ENCODE measurements at regions not wholly inside any gene's neighbourhood (a gene's known extent, or its start where the extent isn't known, plus 50 kb on each side); places are given as distances from the start of the nearest gene placed in this dataset.

- Histone ChIP-seq H3K27me3 (ENCODE audit: insufficient read depth, low read length) (no peaks in the 10 kb centered on the region), H3F3A (ENCODE audit: insufficient read depth, low read length) (no peaks in the 10 kb centered on the region), H2AFZ (ENCODE audit: low read length) (no peak overlapping the region), H3K79me2 (ENCODE audit: insufficient read depth, low read length) (no peaks in the 10 kb centered on the region), H3K4me3 (ENCODE audit: low read depth, low read length, poor library complexity, severe bottlenecking) (no peak overlapping the region), H3K9me2 (ENCODE audit: low read depth, low read length) (no peaks in the 10 kb centered on the region), H4K20me1 (ENCODE audit: insufficient read depth, low read length) (no peaks in the 10 kb centered on the region), H3K27ac (ENCODE audit: low read depth, low read length, poor library complexity, severe bottlenecking) (no peak overlapping the region), H3K36me3 (ENCODE audit: insufficient read depth, low read length) (no peaks in the 10 kb centered on the region), H3K4me2 (ENCODE audit: low read length) (no peak overlapping the region), H3K9ac (ENCODE audit: low read length) (no peak overlapping the region), H3K4me1 (ENCODE audit: insufficient read depth, low read length, severe bottlenecking) (no peaks in the 10 kb centered on the region), H3K9me3 (ENCODE audit: low read length) (no peaks in the 10 kb centered on the region)
- TF ChIP-seq EZH2 (IDR thresholded peaks at IDR 0.05; ENCODE audit: borderline replicate concordance, low read length) (no peak), CTCF (IDR thresholded peaks at IDR 0.05; ENCODE audit: low read length) (no peak)
Observed at GRCh38 chr5:105877592-105877991, 1793.1 kb downstream of the EFNA5 start.

DNA sequence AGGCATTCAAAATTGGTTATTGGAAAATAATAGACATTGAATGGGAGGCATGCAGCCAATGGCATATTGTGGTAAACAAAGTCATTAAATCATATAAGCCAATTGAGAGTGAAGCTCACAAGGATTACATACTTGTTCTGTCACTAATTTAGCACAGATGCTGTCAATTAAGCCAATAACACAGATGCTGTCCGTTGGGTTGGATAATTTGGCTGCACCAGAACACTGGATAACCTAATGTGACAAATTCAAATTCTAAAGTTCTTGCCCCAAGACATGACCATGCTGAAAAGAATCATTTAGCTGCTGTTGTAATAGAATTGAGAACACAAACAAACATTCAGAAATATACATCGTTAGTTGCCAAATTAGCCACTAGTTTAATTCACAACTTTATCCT, 1796.4 kb downstream of the EFNA5 start:
- H4K20me1 ChIP-seq (ENCODE audit: insufficient read depth, low read length), result no peaks in the 10 kb centered on the region
- no peaks in the 10 kb centered on the region for H3K9me3 ChIP-seq (ENCODE audit: low read length)
- no peak overlapping the region for H3K9ac ChIP-seq (ENCODE audit: low read length)
- H3K79me2 ChIP-seq (ENCODE audit: insufficient read depth, low read length), result no peaks in the 10 kb centered on the region
- H3K27me3 ChIP-seq (ENCODE audit: insufficient read depth, low read length), result no peaks in the 10 kb centered on the region
- TF ChIP-seq EZH2 (IDR thresholded peaks at IDR 0.05; ENCODE audit: borderline replicate concordance, low read length), result no peak
- TF ChIP-seq CTCF (IDR thresholded peaks at IDR 0.05; ENCODE audit: low read length), result no peak
- H3K4me1 ChIP-seq (ENCODE audit: insufficient read depth, low read length, severe bottlenecking), result no peaks in the 10 kb centered on the region
- no peak overlapping the region for H3K4me2 ChIP-seq (ENCODE audit: low read length)
- H3F3A ChIP-seq (ENCODE audit: insufficient read depth, low read length), result no peaks in the 10 kb centered on the region
- no peak overlapping the region for H3K4me3 ChIP-seq (ENCODE audit: low read depth, low read length, poor library complexity, severe bottlenecking)
- no peaks in the 10 kb centered on the region for H3K36me3 ChIP-seq (ENCODE audit: insufficient read depth, low read length)
- H3K9me2 ChIP-seq (ENCODE audit: low read depth, low read length), result no peaks in the 10 kb centered on the region
- no peak overlapping the region for H2AFZ ChIP-seq (ENCODE audit: low read length)
- no peak overlapping the region for H3K27ac ChIP-seq (ENCODE audit: low read depth, low read length, poor library complexity, severe bottlenecking)

DNA sequence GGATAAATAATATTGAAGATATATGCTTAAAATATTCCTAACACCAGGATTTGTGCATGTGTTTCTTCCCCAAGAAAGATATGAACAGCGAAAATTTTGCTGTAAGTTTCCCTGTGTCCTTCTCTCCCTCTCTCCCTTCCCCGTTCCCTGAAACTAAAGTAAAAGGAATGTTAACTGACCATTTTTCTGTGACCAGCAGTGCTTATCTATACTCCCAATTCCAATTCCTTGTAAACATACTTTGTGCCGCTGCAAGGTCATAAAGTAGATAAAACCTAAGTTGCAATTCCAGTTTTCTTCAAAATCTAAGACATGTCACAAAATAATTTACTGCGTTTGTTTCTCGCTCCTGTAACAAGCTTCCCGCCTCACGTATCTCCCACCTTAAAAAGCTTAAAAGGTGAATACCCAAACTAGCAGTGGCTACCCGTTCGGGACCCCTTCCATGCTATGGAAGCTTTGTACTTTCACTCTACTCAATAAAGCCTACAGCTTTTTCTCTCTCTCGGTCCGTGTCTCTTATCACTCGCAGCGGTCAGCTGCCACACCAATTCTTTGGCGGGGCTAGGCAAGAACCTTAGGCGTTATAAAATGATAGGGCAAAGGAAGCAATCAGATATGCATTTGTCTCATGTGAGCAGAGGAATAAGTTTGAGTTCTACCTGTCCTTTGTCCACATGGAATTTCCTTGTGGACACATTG, 1798.0 kb downstream of the EFNA5 start:
- H3K27me3 ChIP-seq (ENCODE audit: insufficient read depth, low read length), result no peaks in the 10 kb centered on the region
- H3K27ac ChIP-seq (ENCODE audit: low read depth, low read length, poor library complexity, severe bottlenecking), result no peak overlapping the region
- H3K4me3 ChIP-seq (ENCODE audit: low read depth, low read length, poor library complexity, severe bottlenecking), result no peak overlapping the region
- H3K9me2 ChIP-seq (ENCODE audit: low read depth, low read length), result no peaks in the 10 kb centered on the region
- H4K20me1 ChIP-seq (ENCODE audit: insufficient read depth, low read length), result no peaks in the 10 kb centered on the region
- H3K9me3 ChIP-seq (ENCODE audit: low read length), result no peaks in the 10 kb centered on the region
- H3K9ac ChIP-seq (ENCODE audit: low read length), result no peak overlapping the region
- no peaks in the 10 kb centered on the region for H3K4me1 ChIP-seq (ENCODE audit: insufficient read depth, low read length, severe bottlenecking)
- TF ChIP-seq CTCF (IDR thresholded peaks at IDR 0.05; ENCODE audit: low read length) (no peak), EZH2 (IDR thresholded peaks at IDR 0.05; ENCODE audit: borderline replicate concordance, low read length) (no peak)
- H3K36me3 ChIP-seq (ENCODE audit: insufficient read depth, low read length), result no peaks in the 10 kb centered on the region
- no peak overlapping the region for H3K4me2 ChIP-seq (ENCODE audit: low read length)
- H3F3A ChIP-seq (ENCODE audit: insufficient read depth, low read length), result no peaks in the 10 kb centered on the region
- no peaks in the 10 kb centered on the region for H3K79me2 ChIP-seq (ENCODE audit: insufficient read depth, low read length)
- H2AFZ ChIP-seq (ENCODE audit: low read length), result no peak overlapping the region
